H9 (cell line): ENCODE measurements at regions not wholly inside any gene's neighbourhood (a gene's known extent, or its start where the extent isn't known, plus 50 kb on each side); places are given as distances from the start of the nearest gene placed in this dataset.

Experiments used
- DNase-seq: peaks from one replicate; pipeline ENCODE4 v3.0.0-alpha.2; 2017
- H2AFZ ChIP-seq: one replicate; pipeline ENCODE4 v1.6.1; 2013; ENCODE audit warnings: mild to moderate bottlenecking, low read length, control low read depth, moderate library complexity
- H2AK5ac ChIP-seq: 2 replicates; pipeline ENCODE4 v1.6.1; 2013; ENCODE audit warnings: low read length, control low read depth, mixed read lengths; ENCODE audit not compliant: insufficient read length
- H2BK120ac ChIP-seq: one replicate; pipeline ENCODE4 v1.6.1; 2013; ENCODE audit warnings: low read depth, mild to moderate bottlenecking, low read length, control low read depth, inconsistent platforms; ENCODE audit not compliant: poor library complexity, severe bottlenecking
- H2BK12ac ChIP-seq: 2 replicates; pipeline ENCODE4 v1.6.1; 2013; ENCODE audit warnings: low read length, control low read depth, mixed read lengths, low read depth; ENCODE audit not compliant: insufficient read length
- H2BK15ac ChIP-seq: 2 replicates; pipeline ENCODE4 v1.6.1; 2013; ENCODE audit warnings: low read depth, low read length, control low read depth
- H2BK20ac ChIP-seq: one replicate; pipeline ENCODE4 v1.6.1; 2013; ENCODE audit warnings: low read depth, mild to moderate bottlenecking, low read length, control low read depth, inconsistent platforms; ENCODE audit not compliant: poor library complexity, severe bottlenecking
- H2BK5ac ChIP-seq: 2 replicates; pipeline ENCODE4 v1.6.1; 2013; ENCODE audit warnings: low read length, control low read depth, mixed read lengths; ENCODE audit not compliant: insufficient read length
- H3K14ac ChIP-seq: 2 replicates; pipeline ENCODE4 v1.6.1; 2013; ENCODE audit warnings: low read length, control low read depth; ENCODE audit not compliant: insufficient read depth
- H3K18ac ChIP-seq: 2 replicates; pipeline ENCODE4 v1.6.1; 2013; ENCODE audit warnings: low read depth, mild to moderate bottlenecking, mixed read lengths, low read length, control low read depth; ENCODE audit not compliant: insufficient read length
- H3K23ac ChIP-seq: 2 replicates; pipeline ENCODE4 v1.6.1; 2013; ENCODE audit warnings: low read length, control low read depth, mixed read lengths, low read depth; ENCODE audit not compliant: insufficient read length
- H3K23me2 ChIP-seq: 2 replicates; pipeline ENCODE4 v1.6.1; 2013; ENCODE audit warnings: low read depth, mild to moderate bottlenecking, mixed read lengths, low read length, control low read depth; ENCODE audit not compliant: insufficient read length, poor library complexity, severe bottlenecking
- H3K27ac ChIP-seq: 2 replicates; pipeline ENCODE4 v1.5.1; 2013; ENCODE audit warnings: low read length, control low read depth, mixed read lengths, low read depth; ENCODE audit not compliant: insufficient read length
- H3K27me3 ChIP-seq: 2 replicates; pipeline ENCODE4 v1.6.1; 2013; ENCODE audit warnings: low read length, control low read depth, inconsistent platforms; ENCODE audit not compliant: insufficient read depth
- H3K4ac ChIP-seq: 2 replicates; pipeline ENCODE4 v1.6.1; 2013; ENCODE audit warnings: low read depth, mild to moderate bottlenecking, control low read depth, inconsistent platforms, low read length, moderate library complexity
- H3K4me1 ChIP-seq: 2 replicates; pipeline ENCODE4 v1.6.1; 2013; ENCODE audit warnings: low read length, control low read depth, inconsistent platforms; ENCODE audit not compliant: insufficient read depth
- H3K4me2 ChIP-seq: 2 replicates; pipeline ENCODE4 v1.6.1; 2013; ENCODE audit warnings: low read length, control low read depth, mixed read lengths; ENCODE audit not compliant: insufficient read length, insufficient read depth
- H3K56ac ChIP-seq: 2 replicates; pipeline ENCODE4 v1.6.1; 2013; ENCODE audit warnings: low read depth, mild to moderate bottlenecking, mixed read lengths, low read length, control low read depth; ENCODE audit not compliant: insufficient read length
- H3K79me1 ChIP-seq: 2 replicates; pipeline ENCODE4 v1.6.1; 2013; ENCODE audit warnings: low read depth, mild to moderate bottlenecking, moderate library complexity, low read length, control low read depth, inconsistent platforms; ENCODE audit not compliant: insufficient read depth, poor library complexity, severe bottlenecking
- H3K79me2 ChIP-seq: 2 replicates; pipeline ENCODE4 v1.6.1; 2013; ENCODE audit warnings: low read length, control low read depth, inconsistent platforms; ENCODE audit not compliant: insufficient read depth
- H3K9ac ChIP-seq: 2 replicates; pipeline ENCODE4 v1.6.1; 2013; ENCODE audit warnings: low read length, control low read depth, mixed read lengths; ENCODE audit not compliant: insufficient read length; ENCODE audit errors: extremely low read depth
- H3K9me3 ChIP-seq: one replicate; pipeline ENCODE4 v1.6.1; 2013; ENCODE audit warnings: low read depth, low read length, inconsistent platforms; ENCODE audit not compliant: control insufficient read depth
- H3T11ph ChIP-seq: one replicate; pipeline ENCODE4 v1.6.1; 2013; ENCODE audit warnings: mild to moderate bottlenecking, low read length, control low read depth, inconsistent platforms
- H4K20me1 ChIP-seq: one replicate; pipeline ENCODE4 v1.6.1; 2013; ENCODE audit not compliant: control insufficient read depth, insufficient read length, insufficient read depth
- H4K5ac ChIP-seq: 2 replicates; pipeline ENCODE4 v1.6.1; 2013; ENCODE audit warnings: low read depth, mild to moderate bottlenecking, mixed read lengths, low read length, control low read depth; ENCODE audit not compliant: insufficient read length
- H4K8ac ChIP-seq: replicated peaks from 2 replicates; pipeline ENCODE4 v1.6.1; 2013; ENCODE audit warnings: low read length, control low read depth, mixed read lengths, low read depth; ENCODE audit not compliant: insufficient read length
- H4K91ac ChIP-seq: 2 replicates; pipeline ENCODE4 v1.6.1; 2013; ENCODE audit warnings: low read depth, mild to moderate bottlenecking, moderate library complexity, mixed read lengths, low read length, control low read depth; ENCODE audit not compliant: insufficient read length
- H3K27ac Mint-ChIP-seq, 3 experiments: 2 replicates in 2 of 3; 3 replicates in 1 of 3; pipeline ENCODE4 v1.8.0; 2020 to 2021; ENCODE audit warnings: mixed read lengths in 3 of 3, mild to moderate bottlenecking in 1 of 3, moderate library complexity in 1 of 3
- H3K27me3 Mint-ChIP-seq: 2 replicates; pipeline ENCODE4 v1.8.0; 2021; ENCODE audit warnings: low read depth, mild to moderate bottlenecking, moderate library complexity, mixed read lengths
- H3K36me3 Mint-ChIP-seq, 3 experiments: 2 replicates in 2 of 3; 3 replicates in 1 of 3; pipeline ENCODE4 v1.8.0; 2020 to 2021; ENCODE audit warnings: low read depth in 3 of 3, mixed read lengths in 3 of 3; ENCODE audit not compliant: insufficient read depth in 1 of 3
- H3K4me1 Mint-ChIP-seq, 2 experiments: 2 replicates each; pipeline ENCODE4 v1.8.0; 2020; ENCODE audit warnings: mixed read lengths in 2 of 2
- H3K4me3 Mint-ChIP-seq, 2 experiments: 2 replicates in 1 of 2; 3 replicates in 1 of 2; pipeline ENCODE4 v1.8.0; 2020 to 2021; ENCODE audit warnings: mild to moderate bottlenecking in 2 of 2, mixed read lengths in 2 of 2, moderate library complexity in 1 of 2
- H3K9me3 Mint-ChIP-seq, 2 experiments: 2 replicates in 1 of 2; 3 replicates in 1 of 2; pipeline ENCODE4 v1.8.0; 2020; ENCODE audit warnings: mild to moderate bottlenecking in 2 of 2, mixed read lengths in 2 of 2, moderate library complexity in 1 of 2
- WGBS: extraction: QIAGEN DNeasy Blood & Tissue Kit; methylation state at CpG from one replicate; pipeline ENCODE4 v1.1.7; 2013; ENCODE audit warnings: missing lambda C conversion rate, low lambda C conversion rate, mixed read lengths; ENCODE audit not compliant: insufficient read length; ENCODE audit errors: extremely low coverage; 5-methylcytosine and 5-hydroxymethylcytosine counted together
- TF ChIP-seq, protein P1 (sequence below): fragments of 200-600 bp; sonication (generic); conservative IDR thresholded peaks from 3 replicates; pipeline ENCODE4 v1.8.0; 2021; ENCODE audit warnings: antibody characterized with exemption, mild to moderate bottlenecking

DNA sequence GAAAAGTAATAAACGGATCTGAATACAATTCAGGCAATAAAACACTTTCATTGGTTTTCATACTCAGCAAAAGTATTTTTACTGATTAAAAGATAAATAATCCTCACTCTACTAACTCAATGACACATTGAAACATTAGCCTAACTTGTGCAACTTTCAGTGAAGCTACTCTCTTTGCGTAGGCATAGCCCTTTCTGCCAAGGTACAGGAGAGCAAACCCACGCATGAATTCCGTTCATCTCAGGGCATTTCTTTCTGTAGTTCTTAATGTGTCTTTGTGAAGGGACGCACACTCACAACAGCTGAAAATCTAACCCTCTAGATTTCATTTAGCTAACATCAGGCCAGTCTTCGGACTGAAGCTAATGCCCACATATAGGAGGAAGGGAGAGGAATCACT, 66.4 kb upstream of the TLE1 start:
- H3K23ac ChIP-seq: no peak overlapping the region
- H3K79me1 ChIP-seq: no peaks in the 10 kb centered on the region
- H3K4ac ChIP-seq: no peak overlapping the region
- no peak overlapping the region for H2BK12ac ChIP-seq
- H3K4me3 Mint-ChIP-seq: no peak overlapping the region
- no peak for DNase-seq
- no peaks in the 10 kb centered on the region; the same call in 1 of the 2 replicates for H3K27me3 Mint-ChIP-seq
- H4K5ac ChIP-seq: no peak overlapping the region
- H4K20me1 ChIP-seq: no peaks in the 10 kb centered on the region
- H3K4me1 Mint-ChIP-seq: peaks cover 18 to 24% of the 10 kb centered on the region in 2 experiments
- no peaks in the 10 kb centered on the region for H3K36me3 Mint-ChIP-seq
- WGBS: no CpG with 5 or more reads among the region's 6 CpGs
- H3K9me3 Mint-ChIP-seq: no peaks in the 10 kb centered on the region
- no peak overlapping the region for H4K8ac ChIP-seq
- no peak overlapping the region for H3K56ac ChIP-seq
- TF ChIP-seq, protein P1, sequence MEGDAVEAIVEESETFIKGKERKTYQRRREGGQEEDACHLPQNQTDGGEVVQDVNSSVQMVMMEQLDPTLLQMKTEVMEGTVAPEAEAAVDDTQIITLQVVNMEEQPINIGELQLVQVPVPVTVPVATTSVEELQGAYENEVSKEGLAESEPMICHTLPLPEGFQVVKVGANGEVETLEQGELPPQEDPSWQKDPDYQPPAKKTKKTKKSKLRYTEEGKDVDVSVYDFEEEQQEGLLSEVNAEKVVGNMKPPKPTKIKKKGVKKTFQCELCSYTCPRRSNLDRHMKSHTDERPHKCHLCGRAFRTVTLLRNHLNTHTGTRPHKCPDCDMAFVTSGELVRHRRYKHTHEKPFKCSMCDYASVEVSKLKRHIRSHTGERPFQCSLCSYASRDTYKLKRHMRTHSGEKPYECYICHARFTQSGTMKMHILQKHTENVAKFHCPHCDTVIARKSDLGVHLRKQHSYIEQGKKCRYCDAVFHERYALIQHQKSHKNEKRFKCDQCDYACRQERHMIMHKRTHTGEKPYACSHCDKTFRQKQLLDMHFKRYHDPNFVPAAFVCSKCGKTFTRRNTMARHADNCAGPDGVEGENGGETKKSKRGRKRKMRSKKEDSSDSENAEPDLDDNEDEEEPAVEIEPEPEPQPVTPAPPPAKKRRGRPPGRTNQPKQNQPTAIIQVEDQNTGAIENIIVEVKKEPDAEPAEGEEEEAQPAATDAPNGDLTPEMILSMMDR: no peak
- no peak overlapping the region for H3K4me2 ChIP-seq
- H2BK20ac ChIP-seq: no peak overlapping the region
- H2AFZ ChIP-seq: no peak overlapping the region
- no peak overlapping the region for H2BK120ac ChIP-seq
- no peaks in the 10 kb centered on the region for H3K23me2 ChIP-seq
- H3K18ac ChIP-seq: no peak overlapping the region
- no peak overlapping the region for H2AK5ac ChIP-seq
- no peaks in the 10 kb centered on the region for H3K27me3 ChIP-seq
- no peak overlapping the region for H3K9ac ChIP-seq
- H3K14ac ChIP-seq: no peak overlapping the region
- H3K79me2 ChIP-seq: no peaks in the 10 kb centered on the region
- H3K27ac ChIP-seq: no peak overlapping the region
- no peaks in the 10 kb centered on the region for H3K9me3 ChIP-seq
- no peak overlapping the region for H2BK5ac ChIP-seq
- no peaks in the 10 kb centered on the region; the same call in 1 of the 2 replicates for H3K4me1 ChIP-seq
- no peak overlapping the region for H3K27ac Mint-ChIP-seq
- no peak overlapping the region for H2BK15ac ChIP-seq
- no peak overlapping the region for H4K91ac ChIP-seq
- H3T11ph ChIP-seq: no peak overlapping the region
